HEK293 (cell line): ENCODE measurements at regions not wholly inside any gene's neighbourhood (a gene's known extent, or its start where the extent isn't known, plus 50 kb on each side); places are given as distances from the start of the nearest gene placed in this dataset.

Experiments
- CTCF ChIA-PET: fragments of 350-600 bp; formaldehyde crosslinking; extraction: SDS; loops from one replicate; lab custom pipeline; 2021; ENCODE audit warnings: antibody characterized with exemption; lab: Yijun Ruan, JAX
- POLR2A ChIA-PET: fragments of 300-600 bp; formaldehyde crosslinking; extraction: SDS; loops from one replicate; lab custom pipeline; 2020; ENCODE audit warnings: antibody characterized with exemption, inconsistent platforms; lab: Yijun Ruan, JAX
- H3K27ac ChIP-seq: fragments of 200-500 bp; sonication (Bioruptor generic); 2 replicates; pipeline ENCODE4 v1.5.1; 2014; ENCODE audit warnings: low read depth, low read length, control low read depth, inconsistent platforms; ENCODE audit errors: extremely low read depth
- H3K36me3 ChIP-seq, 2 experiments: fragments of 200-500 bp in 1 of 2; sonication (Bioruptor generic) in 1 of 2; 1 replicate in 1 of 2; 2 replicates in 1 of 2; pipeline ENCODE4 v1.5.1; 2014 to 2017; ENCODE audit warnings: inconsistent platforms in 2 of 2, low read length in 2 of 2; ENCODE audit not compliant: control insufficient read depth in 2 of 2, insufficient read depth in 1 of 2
- H3K4me1 ChIP-seq: fragments of 200-500 bp; sonication (Bioruptor generic); 2 replicates; pipeline ENCODE4 v1.5.1; 2014; ENCODE audit warnings: mild to moderate bottlenecking, low read length, inconsistent platforms; ENCODE audit not compliant: control insufficient read depth, insufficient read depth
- H3K4me3 ChIP-seq: 2 replicates; pipeline ENCODE4 v1.5.1; 2011; ENCODE audit warnings: low read depth, mild to moderate bottlenecking, control low read depth, low read length, moderate library complexity
- H3K9me3 ChIP-seq: fragments of 200-500 bp; sonication (Bioruptor generic); 2 replicates; pipeline ENCODE4 v1.5.1; 2014; ENCODE audit warnings: low read depth, low read length, inconsistent platforms; ENCODE audit not compliant: control insufficient read depth, insufficient read depth
- TRIM28 ChIP-seq: IDR thresholded peaks from 2 replicates; pipeline ENCODE4 v1.6.1; 2011; ENCODE audit warnings: low read length, control low read depth, borderline replicate concordance
- YY2 ChIP-seq: fragments of 450-650 bp; formaldehyde crosslinking; IDR thresholded peaks from 2 replicates; pipeline ENCODE4 v1.5.1; 2016; ENCODE audit warnings: missing biosample characterization, missing genetic modification characterization
- ZBTB1 ChIP-seq: fragments of 450-650 bp; formaldehyde crosslinking; IDR thresholded peaks from 2 replicates; pipeline ENCODE4 v1.5.1; 2016; ENCODE audit warnings: missing biosample characterization, missing genetic modification characterization
- ZFP37 ChIP-seq: fragments of 450-650 bp; formaldehyde crosslinking; IDR thresholded peaks from 2 replicates; pipeline ENCODE4 v1.5.1; 2016; ENCODE audit warnings: missing biosample characterization, missing genetic modification characterization
- ZNF146 ChIP-seq: fragments of 450-650 bp; formaldehyde crosslinking; IDR thresholded peaks from 2 replicates; pipeline ENCODE4 v1.5.1; 2016; ENCODE audit warnings: missing biosample characterization, missing genetic modification characterization
- ZNF16 ChIP-seq: fragments of 450-650 bp; formaldehyde crosslinking; IDR thresholded peaks from 2 replicates; pipeline ENCODE4 v1.5.1; 2016; ENCODE audit warnings: low read depth, missing biosample characterization, missing genetic modification characterization
- ZNF174 ChIP-seq: fragments of 450-650 bp; formaldehyde crosslinking; IDR thresholded peaks from 2 replicates; pipeline ENCODE4 v1.5.0; 2017; ENCODE audit warnings: missing biosample characterization, mild to moderate bottlenecking, missing genetic modification characterization
- ZNF19 ChIP-seq: fragments of 450-650 bp; formaldehyde crosslinking; IDR thresholded peaks from 2 replicates; pipeline ENCODE4; 2016; ENCODE audit warnings: missing biosample characterization, missing genetic modification characterization, low read depth
- ZNF248 ChIP-seq: fragments of 450-650 bp; formaldehyde crosslinking; IDR thresholded peaks from 2 replicates; pipeline ENCODE4 v1.5.1; 2017; ENCODE audit warnings: missing biosample characterization, missing genetic modification characterization
- ZNF423 ChIP-seq: fragments of 450-650 bp; formaldehyde crosslinking; IDR thresholded peaks from 2 replicates; pipeline ENCODE4 v1.5.1; 2016; ENCODE audit warnings: missing biosample characterization, missing genetic modification characterization
- ZNF433 ChIP-seq: fragments of 450-650 bp; formaldehyde crosslinking; IDR thresholded peaks from 2 replicates; pipeline ENCODE4 v1.5.1; 2016; ENCODE audit warnings: missing biosample characterization, missing genetic modification characterization, low read depth
- ZNF473 ChIP-seq: fragments of 450-650 bp; formaldehyde crosslinking; IDR thresholded peaks from 2 replicates; pipeline ENCODE4 v1.5.1; 2017; ENCODE audit warnings: missing biosample characterization, missing genetic modification characterization
- ZNF548 ChIP-seq: fragments of 450-650 bp; formaldehyde crosslinking; IDR thresholded peaks from 2 replicates; pipeline ENCODE4 v1.5.1; 2016; ENCODE audit warnings: missing biosample characterization, missing genetic modification characterization
- ZNF623 ChIP-seq: fragments of 450-650 bp; formaldehyde crosslinking; IDR thresholded peaks from 2 replicates; pipeline ENCODE4 v1.5.1; 2016; ENCODE audit warnings: missing biosample characterization, missing genetic modification characterization
- ZNF664 ChIP-seq: fragments of 450-650 bp; formaldehyde crosslinking; IDR thresholded peaks from 2 replicates; pipeline ENCODE4 v1.5.1; 2016; ENCODE audit warnings: missing biosample characterization, missing genetic modification characterization
- ZNF701 ChIP-seq: fragments of 450-650 bp; formaldehyde crosslinking; IDR thresholded peaks from 2 replicates; pipeline ENCODE4 v1.5.1; 2016; ENCODE audit warnings: missing biosample characterization, missing genetic modification characterization
- ZNF768 ChIP-seq: fragments of 450-650 bp; formaldehyde crosslinking; IDR thresholded peaks from 2 replicates; pipeline ENCODE4 v1.5.1; 2018; ENCODE audit warnings: missing biosample characterization, mild to moderate bottlenecking, missing genetic modification characterization
- TF ChIP-seq, protein P1 (sequence below): fragments of 450-650 bp; formaldehyde crosslinking; IDR thresholded peaks from 2 replicates; pipeline ENCODE4 v1.5.1; 2016; ENCODE audit warnings: missing biosample characterization, missing genetic modification characterization
- TF ChIP-seq, protein P2 (sequence below): fragments of 450-650 bp; formaldehyde crosslinking; IDR thresholded peaks from 2 replicates; pipeline ENCODE4 v1.5.1; 2016; ENCODE audit warnings: missing biosample characterization, missing genetic modification characterization
- TF ChIP-seq, protein P3 (sequence below): fragments of 450-650 bp; formaldehyde crosslinking; conservative IDR thresholded peaks from 2 replicates; pipeline ENCODE4 v1.5.1; 2016; ENCODE audit warnings: low read depth, missing biosample characterization, missing genetic modification characterization
- TF ChIP-seq, protein P4 (sequence below): fragments of 450-650 bp; formaldehyde crosslinking; IDR thresholded peaks from 2 replicates; pipeline ENCODE4 v1.5.1; 2017; ENCODE audit warnings: missing biosample characterization, missing genetic modification characterization
- TF ChIP-seq, protein P5 (sequence below): fragments of 450-650 bp; formaldehyde crosslinking; IDR thresholded peaks from 2 replicates; pipeline ENCODE4 v1.5.1; 2016; ENCODE audit warnings: missing biosample characterization, missing genetic modification characterization

DNA sequence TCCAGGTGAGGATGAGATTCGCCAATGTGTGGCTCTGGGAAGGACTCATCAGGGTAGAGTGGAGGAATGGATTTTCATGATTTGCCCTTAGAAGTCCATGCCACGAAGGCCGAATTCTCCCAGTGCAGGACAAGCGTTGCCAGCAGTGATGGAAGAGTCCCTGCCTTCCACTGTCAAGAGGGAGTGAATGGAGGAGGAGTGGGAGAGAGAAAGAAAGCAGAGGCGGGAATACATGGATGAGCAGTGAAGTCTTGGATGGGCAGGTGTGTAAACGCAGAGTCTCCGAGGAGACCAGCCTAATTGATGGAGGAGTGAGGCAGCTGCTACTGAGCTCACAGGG lies 419.2 kb downstream of the GLRX3 start:
- ChIA-PET POLR2A (no interaction called here), CTCF (no interaction called here)
- H3K4me3 ChIP-seq = no peak overlapping the region
- TF ChIP-seq ZNF423 (tag by site-specific recombination) (no peak), ZFP37 (tag by site-specific recombination) (no peak), ZNF248 (tag by site-specific recombination) (no peak), ZNF433 (tag by site-specific recombination) (no peak)
- TF ChIP-seq, protein P1, sequence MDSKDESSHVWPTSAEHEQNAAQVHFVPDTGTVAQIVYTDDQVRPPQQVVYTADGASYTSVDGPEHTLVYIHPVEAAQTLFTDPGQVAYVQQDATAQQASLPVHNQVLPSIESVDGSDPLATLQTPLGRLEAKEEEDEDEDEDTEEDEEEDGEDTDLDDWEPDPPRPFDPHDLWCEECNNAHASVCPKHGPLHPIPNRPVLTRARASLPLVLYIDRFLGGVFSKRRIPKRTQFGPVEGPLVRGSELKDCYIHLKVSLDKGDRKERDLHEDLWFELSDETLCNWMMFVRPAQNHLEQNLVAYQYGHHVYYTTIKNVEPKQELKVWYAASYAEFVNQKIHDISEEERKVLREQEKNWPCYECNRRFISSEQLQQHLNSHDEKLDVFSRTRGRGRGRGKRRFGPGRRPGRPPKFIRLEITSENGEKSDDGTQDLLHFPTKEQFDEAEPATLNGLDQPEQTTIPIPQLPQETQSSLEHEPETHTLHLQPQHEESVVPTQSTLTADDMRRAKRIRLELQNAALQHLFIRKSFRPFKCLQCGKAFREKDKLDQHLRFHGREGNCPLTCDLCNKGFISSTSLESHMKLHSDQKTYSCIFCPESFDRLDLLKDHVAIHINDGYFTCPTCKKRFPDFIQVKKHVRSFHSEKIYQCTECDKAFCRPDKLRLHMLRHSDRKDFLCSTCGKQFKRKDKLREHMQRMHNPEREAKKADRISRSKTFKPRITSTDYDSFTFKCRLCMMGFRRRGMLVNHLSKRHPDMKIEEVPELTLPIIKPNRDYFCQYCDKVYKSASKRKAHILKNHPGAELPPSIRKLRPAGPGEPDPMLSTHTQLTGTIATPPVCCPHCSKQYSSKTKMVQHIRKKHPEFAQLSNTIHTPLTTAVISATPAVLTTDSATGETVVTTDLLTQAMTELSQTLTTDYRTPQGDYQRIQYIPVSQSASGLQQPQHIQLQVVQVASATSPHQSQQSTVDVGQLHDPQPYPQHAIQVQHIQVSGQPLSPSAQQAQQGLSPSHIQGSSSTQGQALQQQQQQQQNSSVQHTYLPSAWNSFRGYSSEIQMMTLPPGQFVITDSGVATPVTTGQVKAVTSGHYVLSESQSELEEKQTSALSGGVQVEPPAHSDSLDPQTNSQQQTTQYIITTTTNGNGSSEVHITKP (tag by site-specific recombination) = no peak
- TF ChIP-seq, protein P2, sequence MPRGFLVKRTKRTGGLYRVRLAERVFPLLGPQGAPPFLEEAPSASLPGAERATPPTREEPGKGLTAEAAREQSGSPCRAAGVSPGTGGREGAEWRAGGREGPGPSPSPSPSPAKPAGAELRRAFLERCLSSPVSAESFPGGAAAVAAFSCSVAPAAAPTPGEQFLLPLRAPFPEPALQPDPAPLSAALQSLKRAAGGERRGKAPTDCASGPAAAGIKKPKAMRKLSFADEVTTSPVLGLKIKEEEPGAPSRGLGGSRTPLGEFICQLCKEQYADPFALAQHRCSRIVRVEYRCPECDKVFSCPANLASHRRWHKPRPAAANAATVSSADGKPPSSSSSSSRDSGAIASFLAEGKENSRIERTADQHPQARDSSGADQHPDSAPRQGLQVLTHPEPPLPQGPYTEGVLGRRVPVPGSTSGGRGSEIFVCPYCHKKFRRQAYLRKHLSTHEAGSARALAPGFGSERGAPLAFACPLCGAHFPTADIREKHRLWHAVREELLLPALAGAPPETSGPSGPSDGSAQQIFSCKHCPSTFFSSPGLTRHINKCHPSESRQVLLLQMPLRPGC (tag by site-specific recombination) = no peak
- TF ChIP-seq, protein P3, sequence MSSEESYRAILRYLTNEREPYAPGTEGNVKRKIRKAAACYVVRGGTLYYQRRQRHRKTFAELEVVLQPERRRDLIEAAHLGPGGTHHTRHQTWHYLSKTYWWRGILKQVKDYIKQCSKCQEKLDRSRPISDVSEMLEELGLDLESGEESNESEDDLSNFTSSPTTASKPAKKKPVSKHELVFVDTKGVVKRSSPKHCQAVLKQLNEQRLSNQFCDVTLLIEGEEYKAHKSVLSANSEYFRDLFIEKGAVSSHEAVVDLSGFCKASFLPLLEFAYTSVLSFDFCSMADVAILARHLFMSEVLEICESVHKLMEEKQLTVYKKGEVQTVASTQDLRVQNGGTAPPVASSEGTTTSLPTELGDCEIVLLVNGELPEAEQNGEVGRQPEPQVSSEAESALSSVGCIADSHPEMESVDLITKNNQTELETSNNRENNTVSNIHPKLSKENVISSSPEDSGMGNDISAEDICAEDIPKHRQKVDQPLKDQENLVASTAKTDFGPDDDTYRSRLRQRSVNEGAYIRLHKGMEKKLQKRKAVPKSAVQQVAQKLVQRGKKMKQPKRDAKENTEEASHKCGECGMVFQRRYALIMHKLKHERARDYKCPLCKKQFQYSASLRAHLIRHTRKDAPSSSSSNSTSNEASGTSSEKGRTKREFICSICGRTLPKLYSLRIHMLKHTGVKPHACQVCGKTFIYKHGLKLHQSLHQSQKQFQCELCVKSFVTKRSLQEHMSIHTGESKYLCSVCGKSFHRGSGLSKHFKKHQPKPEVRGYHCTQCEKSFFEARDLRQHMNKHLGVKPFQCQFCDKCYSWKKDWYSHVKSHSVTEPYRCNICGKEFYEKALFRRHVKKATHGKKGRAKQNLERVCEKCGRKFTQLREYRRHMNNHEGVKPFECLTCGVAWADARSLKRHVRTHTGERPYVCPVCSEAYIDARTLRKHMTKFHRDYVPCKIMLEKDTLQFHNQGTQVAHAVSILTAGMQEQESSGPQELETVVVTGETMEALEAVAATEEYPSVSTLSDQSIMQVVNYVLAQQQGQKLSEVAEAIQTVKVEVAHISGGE (tag by site-specific recombination) = no peak
- no peaks in the 10 kb centered on the region for H3K36me3 ChIP-seq
- H3K4me1 ChIP-seq = no peaks in the 10 kb centered on the region
- H3K9me3 ChIP-seq = no peaks in the 10 kb centered on the region
- H3K27ac ChIP-seq = no peak overlapping the region

DNA sequence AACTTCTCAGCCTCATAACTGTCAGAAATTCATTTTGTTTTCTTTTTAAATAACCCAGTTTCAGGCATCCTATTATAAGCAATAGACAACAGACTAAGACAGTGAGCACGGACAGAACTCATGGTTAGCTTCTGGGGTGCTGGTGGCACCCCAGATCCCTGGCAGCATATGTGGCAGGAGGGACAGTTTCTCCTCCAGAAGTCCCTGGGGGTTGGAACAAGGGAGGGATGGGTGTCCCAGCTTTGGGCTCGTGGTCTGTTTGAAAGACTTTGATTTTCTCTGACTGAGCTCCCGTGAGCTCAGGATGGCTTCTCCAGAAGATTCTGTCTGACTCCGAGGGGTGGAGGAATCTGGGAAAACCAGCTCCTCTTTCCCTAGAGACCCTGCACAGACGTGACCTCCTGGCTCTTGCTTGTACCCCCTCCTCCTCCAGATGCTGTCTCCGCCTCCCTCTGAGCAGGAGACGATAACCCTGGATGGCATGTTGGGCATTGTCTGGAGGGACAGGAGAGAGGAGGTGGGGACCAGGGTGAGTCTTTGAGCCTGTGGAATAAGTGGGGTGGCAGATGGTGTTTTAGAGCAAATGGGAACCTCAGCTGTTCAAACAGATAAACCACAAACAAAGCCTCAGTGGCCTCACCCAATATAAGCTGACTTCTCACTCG lies 421.1 kb downstream of the GLRX3 start:
- CTCF ChIA-PET = no interaction called here
- H3K4me1 ChIP-seq = no peaks in the 10 kb centered on the region
- POLR2A ChIA-PET = no interaction called here
- no peak overlapping the region for H3K4me3 ChIP-seq
- no peak overlapping the region for H3K27ac ChIP-seq
- H3K36me3 ChIP-seq = no peaks in the 10 kb centered on the region
- no peaks in the 10 kb centered on the region for H3K9me3 ChIP-seq
- no peak for TF ChIP-seq ZNF768 (tag by site-specific recombination)
- no peak for TF ChIP-seq ZNF174 (tag by site-specific recombination)
- TF ChIP-seq ZNF548 = no peak
- no peak for TF ChIP-seq ZBTB1 (tag by site-specific recombination)
- TF ChIP-seq, protein P4, sequence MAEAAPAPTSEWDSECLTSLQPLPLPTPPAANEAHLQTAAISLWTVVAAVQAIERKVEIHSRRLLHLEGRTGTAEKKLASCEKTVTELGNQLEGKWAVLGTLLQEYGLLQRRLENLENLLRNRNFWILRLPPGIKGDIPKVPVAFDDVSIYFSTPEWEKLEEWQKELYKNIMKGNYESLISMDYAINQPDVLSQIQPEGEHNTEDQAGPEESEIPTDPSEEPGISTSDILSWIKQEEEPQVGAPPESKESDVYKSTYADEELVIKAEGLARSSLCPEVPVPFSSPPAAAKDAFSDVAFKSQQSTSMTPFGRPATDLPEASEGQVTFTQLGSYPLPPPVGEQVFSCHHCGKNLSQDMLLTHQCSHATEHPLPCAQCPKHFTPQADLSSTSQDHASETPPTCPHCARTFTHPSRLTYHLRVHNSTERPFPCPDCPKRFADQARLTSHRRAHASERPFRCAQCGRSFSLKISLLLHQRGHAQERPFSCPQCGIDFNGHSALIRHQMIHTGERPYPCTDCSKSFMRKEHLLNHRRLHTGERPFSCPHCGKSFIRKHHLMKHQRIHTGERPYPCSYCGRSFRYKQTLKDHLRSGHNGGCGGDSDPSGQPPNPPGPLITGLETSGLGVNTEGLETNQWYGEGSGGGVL (tag by site-specific recombination) = no peak
- TF ChIP-seq, protein P5, sequence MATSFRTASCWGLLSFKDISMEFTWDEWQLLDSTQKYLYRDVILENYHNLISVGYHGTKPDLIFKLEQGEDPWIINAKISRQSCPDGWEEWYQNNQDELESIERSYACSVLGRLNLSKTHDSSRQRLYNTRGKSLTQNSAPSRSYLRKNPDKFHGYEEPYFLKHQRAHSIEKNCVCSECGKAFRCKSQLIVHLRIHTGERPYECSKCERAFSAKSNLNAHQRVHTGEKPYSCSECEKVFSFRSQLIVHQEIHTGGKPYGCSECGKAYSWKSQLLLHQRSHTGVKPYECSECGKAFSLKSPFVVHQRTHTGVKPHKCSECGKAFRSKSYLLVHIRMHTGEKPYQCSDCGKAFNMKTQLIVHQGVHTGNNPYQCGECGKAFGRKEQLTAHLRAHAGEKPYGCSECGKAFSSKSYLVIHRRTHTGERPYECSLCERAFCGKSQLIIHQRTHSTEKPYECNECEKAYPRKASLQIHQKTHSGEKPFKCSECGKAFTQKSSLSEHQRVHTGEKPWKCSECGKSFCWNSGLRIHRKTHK (tag by site-specific recombination) = no peak
- TF ChIP-seq TRIM28 = no peak
- no peak for TF ChIP-seq ZNF664 (tag by site-specific recombination)
- no peak for TF ChIP-seq YY2 (tag by site-specific recombination)
- TF ChIP-seq ZNF146 = no peak
- no peak for TF ChIP-seq ZNF19 (tag by site-specific recombination)
- no peak for TF ChIP-seq ZNF623
- no peak for TF ChIP-seq ZNF16 (tag by site-specific recombination)
- TF ChIP-seq ZNF473 (tag by site-specific recombination) = no peak
- TF ChIP-seq ZNF701 (tag by site-specific recombination) = no peak
